Karpas-422 (cell line): ENCODE measurements at regions not wholly inside any gene's neighbourhood (a gene's known extent, or its start where the extent isn't known, plus 50 kb on each side); places are given as distances from the start of the nearest gene placed in this dataset.

Source experiments
- DNase-seq: peaks from one replicate; pipeline ENCODE4 v3.0.0-alpha.2; 2015
- H2AFZ ChIP-seq: fragments of 200-600 bp; sonication (generic); 2 replicates; pipeline ENCODE4 v1.6.1; 2014; ENCODE audit warnings: antibody characterized with exemption, low read length, mixed read lengths
- H3K27ac ChIP-seq: fragments of 200-600 bp; sonication (generic); 2 replicates; pipeline ENCODE4 v1.5.1; 2014; ENCODE audit warnings: mild to moderate bottlenecking, low read length, moderate library complexity
- H3K27me3 ChIP-seq: fragments of 200-600 bp; sonication (generic); 2 replicates; pipeline ENCODE4 v1.6.1; 2014; ENCODE audit warnings: low read length, mixed read lengths
- H3K36me3 ChIP-seq: fragments of 200-600 bp; sonication (generic); 2 replicates; pipeline ENCODE4 v1.6.1; 2014; ENCODE audit warnings: low read length, mixed read lengths; ENCODE audit not compliant: insufficient read depth
- H3K4me1 ChIP-seq: fragments of 200-600 bp; sonication (generic); 2 replicates; pipeline ENCODE4 v1.6.1; 2014; ENCODE audit warnings: mild to moderate bottlenecking, low read length, mixed read lengths
- H3K4me2 ChIP-seq: fragments of 200-600 bp; sonication (generic); 2 replicates; pipeline ENCODE4 v1.6.1; 2014; ENCODE audit warnings: low read length, low read depth, mild to moderate bottlenecking; ENCODE audit not compliant: poor library complexity, severe bottlenecking
- H3K4me3 ChIP-seq: fragments of 200-600 bp; sonication (generic); 2 replicates; pipeline ENCODE4 v1.5.1; 2014; ENCODE audit warnings: mild to moderate bottlenecking, antibody characterized with exemption, low read length, mixed read lengths
- H3K79me2 ChIP-seq: fragments of 200-600 bp; sonication (generic); 2 replicates; pipeline ENCODE4 v1.6.1; 2014; ENCODE audit warnings: mild to moderate bottlenecking, low read length, mixed read lengths
- H3K9ac ChIP-seq: fragments of 200-600 bp; sonication (generic); 2 replicates; pipeline ENCODE4 v1.6.0; 2014; ENCODE audit warnings: low read length
- H3K9me2 ChIP-seq: fragments of 200-600 bp; sonication (generic), shearing (Covaris generic); replicated peaks from 2 replicates; pipeline ENCODE4 v1.6.0; 2014; ENCODE audit warnings: mild to moderate bottlenecking, low read length, moderate library complexity; ENCODE audit not compliant: insufficient read depth
- H3K9me3 ChIP-seq: fragments of 300-700, 200-600 bp; sonication (generic); 2 replicates; pipeline ENCODE4 v1.6.1; 2014; ENCODE audit warnings: low read length, mixed read lengths
- H4K20me1 ChIP-seq: fragments of 200-600 bp; sonication (generic); 2 replicates; pipeline ENCODE4 v1.6.1; 2014; ENCODE audit warnings: mild to moderate bottlenecking, antibody characterized with exemption, low read length, low read depth; ENCODE audit not compliant: insufficient read depth

GRCh38 chr2:221680548-221680947 lies 108.4 kb upstream of the EPHA4 start:
- Histone ChIP-seq H4K20me1 (no peaks in the 10 kb centered on the region), H3K27me3 (0 out of 2 replicates have a peak, but pooled peaks cover 2% of the 10 kb centered on the region), H3K9me3 (no peaks in the 10 kb centered on the region), H3K79me2 (no peaks in the 10 kb centered on the region), H3K9me2 (no peaks in the 10 kb centered on the region), H2AFZ (no peak overlapping the region), H3K36me3 (no peaks in the 10 kb centered on the region), H3K27ac (no peak overlapping the region), H3K4me2 (no peak overlapping the region), H3K9ac (no peak overlapping the region), H3K4me1 (no peaks in the 10 kb centered on the region), H3K4me3 (no peak overlapping the region)
- no peak for DNase-seq

DNA sequence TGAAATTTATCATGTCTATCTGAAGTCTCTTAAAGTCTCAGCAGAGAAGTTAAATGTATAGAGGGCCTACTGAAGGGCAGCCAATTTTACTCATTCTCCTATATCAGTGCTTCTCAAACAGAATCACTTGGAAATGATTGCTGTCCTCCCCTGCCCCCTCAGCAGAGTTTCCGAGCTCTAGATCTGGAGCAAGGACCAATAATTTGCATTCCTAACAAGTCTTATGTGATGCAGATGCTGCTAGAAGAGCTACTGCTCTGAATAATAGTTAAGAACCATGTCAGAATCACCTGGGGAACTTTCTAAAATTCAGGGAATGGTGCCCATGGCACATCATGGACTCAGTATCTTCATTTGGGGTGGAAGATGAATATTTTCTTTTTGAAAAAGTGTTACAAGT lies 105.6 kb upstream of the EPHA4 start:
- Histone ChIP-seq H3K9me2 (no peaks in the 10 kb centered on the region), H3K9me3 (no peaks in the 10 kb centered on the region), H2AFZ (no peak overlapping the region), H3K4me2 (no peak overlapping the region), H3K27ac (no peak overlapping the region), H3K4me3 (no peak overlapping the region), H3K36me3 (no peaks in the 10 kb centered on the region), H3K27me3 (0 out of 2 replicates have a peak, but pooled peaks cover 2% of the 10 kb centered on the region), H3K9ac (no peak overlapping the region), H3K79me2 (no peaks in the 10 kb centered on the region), H3K4me1 (no peaks in the 10 kb centered on the region), H4K20me1 (no peaks in the 10 kb centered on the region)
- no peak for DNase-seq

DNA sequence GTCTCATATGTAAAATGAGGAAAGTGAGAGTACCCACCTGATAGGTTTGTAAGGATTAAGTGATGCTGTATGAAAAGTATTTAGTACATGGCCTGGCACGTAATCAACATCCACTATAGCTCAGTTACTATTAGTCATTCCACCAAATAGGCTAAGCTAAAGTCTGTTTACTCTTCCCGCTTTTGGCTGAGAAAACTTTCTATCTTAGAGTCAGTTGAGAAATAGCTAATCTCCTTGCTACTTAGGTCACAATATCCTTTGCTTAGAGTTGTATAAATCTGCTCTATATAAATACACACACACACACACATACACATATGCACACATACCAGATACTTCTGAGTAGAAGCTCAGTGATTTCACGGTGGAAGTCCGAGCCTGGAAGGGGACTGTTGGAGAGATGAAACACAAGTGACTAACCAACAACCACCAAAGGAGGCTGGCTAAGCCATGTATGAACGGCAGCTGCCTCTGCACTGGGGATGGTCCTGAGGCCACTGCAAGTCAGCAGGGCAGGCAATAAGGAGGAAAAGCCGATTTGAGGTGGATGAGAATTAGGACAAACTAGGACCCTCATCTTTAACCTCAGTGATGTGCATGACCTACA lies 104.6 kb upstream of the EPHA4 start:
- no peaks in the 10 kb centered on the region for H4K20me1 ChIP-seq
- H3K4me2 ChIP-seq: no peak overlapping the region
- H3K79me2 ChIP-seq: no peaks in the 10 kb centered on the region
- no peak overlapping the region for H3K4me3 ChIP-seq
- no peak overlapping the region for H2AFZ ChIP-seq
- no peak overlapping the region for H3K27ac ChIP-seq
- no peaks in the 10 kb centered on the region for H3K9me2 ChIP-seq
- no peaks in the 10 kb centered on the region for H3K9me3 ChIP-seq
- H3K27me3 ChIP-seq: no peaks in the 10 kb centered on the region
- H3K9ac ChIP-seq: no peak overlapping the region
- no peaks in the 10 kb centered on the region for H3K4me1 ChIP-seq
- no peak for DNase-seq
- no peaks in the 10 kb centered on the region for H3K36me3 ChIP-seq

- no peak overlapping the region for H2AFZ ChIP-seq
- no peaks in the 10 kb centered on the region for H3K27me3 ChIP-seq
- no peaks in the 10 kb centered on the region for H3K4me1 ChIP-seq
- no peak overlapping the region for H3K9ac ChIP-seq
- H3K4me2 ChIP-seq: no peak overlapping the region
- no peaks in the 10 kb centered on the region for H3K36me3 ChIP-seq
- H3K79me2 ChIP-seq: no peaks in the 10 kb centered on the region
- H3K27ac ChIP-seq: no peak overlapping the region
- no peak overlapping the region for H3K4me3 ChIP-seq
- no peaks in the 10 kb centered on the region for H3K9me3 ChIP-seq
- DNase-seq: no peak
- H3K9me2 ChIP-seq: no peaks in the 10 kb centered on the region
- no peaks in the 10 kb centered on the region for H4K20me1 ChIP-seq
Measured at GRCh38 chr2:221675201-221675908, 103.3 kb upstream of the EPHA4 start.

GRCh38 chr2:221674446-221674845 lies 102.3 kb upstream of the EPHA4 start:
- DNase-seq: no peak
- H3K36me3 ChIP-seq: no peaks in the 10 kb centered on the region
- no peaks in the 10 kb centered on the region for H3K9me3 ChIP-seq
- no peak overlapping the region for H3K4me3 ChIP-seq
- H4K20me1 ChIP-seq: no peaks in the 10 kb centered on the region
- no peak overlapping the region for H2AFZ ChIP-seq
- H3K4me2 ChIP-seq: no peak overlapping the region
- no peaks in the 10 kb centered on the region for H3K4me1 ChIP-seq
- H3K79me2 ChIP-seq: no peaks in the 10 kb centered on the region
- no peak overlapping the region for H3K9ac ChIP-seq
- no peaks in the 10 kb centered on the region for H3K9me2 ChIP-seq
- H3K27me3 ChIP-seq: no peaks in the 10 kb centered on the region
- H3K27ac ChIP-seq: no peak overlapping the region

DNA sequence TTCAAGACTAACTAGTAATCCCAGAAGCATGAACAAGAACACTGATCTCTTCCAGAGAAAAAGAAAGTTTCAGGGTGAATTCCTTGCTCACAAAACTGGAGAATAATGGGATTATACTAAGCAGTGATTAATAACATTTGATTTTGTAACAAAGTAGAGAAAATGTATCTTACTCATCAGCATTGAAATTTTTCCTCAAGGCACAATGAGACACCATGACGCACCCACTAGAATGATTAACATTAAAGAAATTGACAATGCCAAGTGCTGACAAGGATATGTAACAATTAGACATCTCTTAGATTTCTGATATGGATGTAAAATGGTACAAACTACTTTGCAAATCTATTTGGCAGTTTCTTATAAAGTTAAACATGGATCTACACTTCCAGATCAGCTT lies 101.1 kb upstream of the EPHA4 start:
- Histone ChIP-seq H2AFZ (no peak overlapping the region), H3K36me3 (no peaks in the 10 kb centered on the region), H3K27me3 (no peaks in the 10 kb centered on the region), H3K4me2 (no peak overlapping the region), H3K9me2 (no peaks in the 10 kb centered on the region), H3K9ac (no peak overlapping the region), H3K9me3 (no peaks in the 10 kb centered on the region), H4K20me1 (no peaks in the 10 kb centered on the region), H3K4me1 (no peaks in the 10 kb centered on the region), H3K4me3 (no peak overlapping the region), H3K27ac (no peak overlapping the region), H3K79me2 (no peaks in the 10 kb centered on the region)
- DNase-seq: no peak

DNA sequence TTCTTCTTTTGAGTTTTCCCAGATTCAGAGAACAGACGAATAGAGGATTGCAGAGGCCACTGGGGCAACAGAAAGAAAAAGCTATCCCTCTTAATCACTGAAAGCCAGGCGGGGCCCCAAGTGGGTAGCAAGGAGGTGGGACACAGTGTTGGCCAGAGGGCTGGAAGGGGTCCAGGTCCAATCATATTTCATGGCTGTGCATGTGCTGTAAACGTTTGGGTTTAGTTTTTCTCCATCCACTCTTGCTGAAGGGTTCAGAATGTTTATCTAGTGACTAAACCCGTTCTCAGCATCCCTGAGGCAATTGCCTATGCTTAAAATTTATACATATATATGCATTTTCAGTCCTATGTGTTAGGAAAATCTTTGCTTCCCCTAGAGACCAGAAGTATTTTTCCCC lies 99.4 kb upstream of the EPHA4 start:
- Histone ChIP-seq H3K27me3 (no peaks in the 10 kb centered on the region), H3K4me2 (no peak overlapping the region), H3K9me2 (no peaks in the 10 kb centered on the region), H3K79me2 (no peaks in the 10 kb centered on the region), H3K27ac (no peak overlapping the region), H2AFZ (no peak overlapping the region), H3K4me1 (no peaks in the 10 kb centered on the region), H4K20me1 (no peaks in the 10 kb centered on the region), H3K36me3 (no peaks in the 10 kb centered on the region), H3K9me3 (no peaks in the 10 kb centered on the region), H3K9ac (no peak overlapping the region), H3K4me3 (no peak overlapping the region)
- no peak for DNase-seq

- Histone ChIP-seq H3K27me3 (no peaks in the 10 kb centered on the region), H2AFZ (no peak overlapping the region), H3K36me3 (no peaks in the 10 kb centered on the region), H3K27ac (no peak overlapping the region), H3K4me2 (no peak overlapping the region), H3K9ac (no peak overlapping the region), H3K4me3 (no peak overlapping the region), H4K20me1 (no peaks in the 10 kb centered on the region), H3K9me3 (no peaks in the 10 kb centered on the region), H3K79me2 (no peaks in the 10 kb centered on the region), H3K9me2 (no peaks in the 10 kb centered on the region), H3K4me1 (no peaks in the 10 kb centered on the region)
- DNase-seq: no peak
Measured at GRCh38 chr2:221662689-221663391, 90.7 kb upstream of the EPHA4 start.
